PFSK-1 (cell line): ENCODE measurements at regions not wholly inside any gene's neighbourhood (a gene's known extent, or its start where the extent isn't known, plus 50 kb on each side); places are given as distances from the start of the nearest gene placed in this dataset.

Source experiments
- FOXP2 ChIP-seq: optimal IDR thresholded peaks from 2 replicates; pipeline ENCODE3; 2011; ENCODE audit warnings: borderline replicate concordance, control low read depth, inconsistent platforms; ENCODE audit not compliant: insufficient read depth; ENCODE audit errors: extremely low read length, extremely low read depth
- POLR2AphosphoS5 ChIP-seq: IDR thresholded peaks from 2 replicates; pipeline ENCODE4 v1.6.1; 2012; ENCODE audit warnings: low read depth, mild to moderate bottlenecking, control low read depth, low read length, moderate library complexity
- SIN3A ChIP-seq: IDR thresholded peaks from 2 replicates; pipeline ENCODE4 v1.6.1; 2012; ENCODE audit warnings: mild to moderate bottlenecking, low read length, moderate library complexity, borderline replicate concordance; ENCODE audit not compliant: insufficient read depth

DNA sequence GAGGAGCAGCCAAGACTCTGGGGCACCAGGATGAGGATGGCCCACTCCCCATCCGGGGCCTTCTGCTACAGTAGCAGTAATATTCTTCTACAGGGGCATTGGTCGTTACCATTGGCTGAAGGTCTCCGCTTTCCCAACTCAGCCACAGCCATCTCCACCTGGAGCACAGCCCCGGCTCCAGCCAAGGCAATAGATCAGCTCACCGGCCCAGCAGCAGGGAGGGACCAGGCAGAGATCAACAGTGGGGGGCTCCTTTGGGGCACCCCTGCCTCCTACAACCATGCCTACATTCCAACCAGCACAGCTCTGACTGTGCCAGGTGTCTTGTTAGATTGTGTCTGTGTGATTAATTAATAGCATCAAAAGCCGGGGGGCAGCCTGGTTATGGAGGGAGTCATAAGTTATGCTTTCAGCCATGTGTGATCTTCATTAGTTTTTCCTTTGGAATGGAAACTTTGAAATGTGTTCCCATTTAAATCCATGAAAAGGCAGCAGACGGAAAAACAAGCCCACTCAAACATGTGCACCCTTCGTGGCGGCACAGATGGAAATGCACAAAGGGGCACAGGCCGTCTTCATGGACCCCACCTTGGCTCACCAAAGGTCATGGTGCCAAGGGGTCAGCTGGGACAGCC is 68.6 kb upstream of the BZW1 start:
- no peak for TF ChIP-seq POLR2AphosphoS5
- no peak for TF ChIP-seq SIN3A
- no peak for TF ChIP-seq FOXP2
